Right renal pelvis (tissue), 4 donors: ENCODE measurements at regions not wholly inside any gene's neighbourhood (a gene's known extent, or its start where the extent isn't known, plus 50 kb on each side); places are given as distances from the start of the nearest gene placed in this dataset.
A peak's percentile ranks its signal among the peaks of the same experiment; 100 is the strongest.
"Not testable (repeated sequence)": the region's sequence is repeated elsewhere in the genome, so short reads cannot be mapped to it uniquely, and the experiment has no call there.

Source experiments
- DNase-seq, 4 donors: peaks; one replicate each; pipeline ENCODE4 v3.0.0-alpha.2; 2013; ENCODE audit warnings: low read depth in 4 of 4, low spot score in 3 of 4, missing footprints in 1 of 4

DNA sequence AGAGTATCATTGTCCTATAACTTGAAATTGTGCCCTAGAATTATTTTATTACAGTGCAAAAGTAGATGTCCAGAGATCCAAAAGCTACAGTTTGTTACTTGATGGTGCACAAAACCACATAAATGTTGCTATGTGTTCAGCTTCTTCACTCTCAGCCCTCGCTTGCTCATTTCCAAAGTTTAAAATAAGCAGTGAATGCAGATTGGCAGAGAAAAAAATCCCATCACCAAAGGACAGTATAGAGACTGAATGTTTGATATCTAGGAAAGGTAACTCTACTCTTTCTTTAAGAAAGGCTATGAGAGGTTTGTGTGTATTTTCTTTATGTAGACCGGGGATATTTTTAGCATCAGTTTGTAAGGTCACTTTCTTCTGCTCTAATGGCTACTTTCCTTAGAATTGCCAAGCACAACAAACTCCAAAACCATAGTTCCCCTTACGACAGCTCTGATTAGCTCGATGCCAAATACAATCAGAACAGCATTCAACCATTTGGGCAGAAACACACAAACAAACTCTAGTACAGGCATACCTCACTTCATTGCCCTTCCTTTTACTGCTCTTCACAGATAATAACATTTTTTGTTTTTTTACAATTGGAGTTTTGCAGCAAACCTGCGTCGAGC is 164.1 kb upstream of the CCDC54 start:
- DNase-seq, result no peak

DNA sequence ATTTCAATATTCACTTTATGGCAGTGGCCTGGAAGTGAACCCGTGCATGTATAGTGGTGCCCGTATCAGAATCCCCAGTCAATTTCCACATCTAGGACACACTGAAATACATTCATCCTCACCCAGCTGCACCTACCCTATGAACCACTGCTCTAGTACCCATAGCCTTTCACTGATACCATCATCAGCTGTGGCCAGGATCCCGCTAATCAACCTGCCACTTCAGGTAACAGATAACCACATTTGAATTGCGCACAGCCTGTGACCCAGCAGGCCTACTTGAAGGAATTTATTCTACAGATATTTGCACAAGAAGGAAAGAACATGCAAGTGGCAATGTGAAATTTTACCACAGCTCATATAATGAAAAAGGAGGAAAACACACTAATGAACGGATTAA is 161.0 kb upstream of the CCDC54 start:
- DNase-seq, result no peak

DNA sequence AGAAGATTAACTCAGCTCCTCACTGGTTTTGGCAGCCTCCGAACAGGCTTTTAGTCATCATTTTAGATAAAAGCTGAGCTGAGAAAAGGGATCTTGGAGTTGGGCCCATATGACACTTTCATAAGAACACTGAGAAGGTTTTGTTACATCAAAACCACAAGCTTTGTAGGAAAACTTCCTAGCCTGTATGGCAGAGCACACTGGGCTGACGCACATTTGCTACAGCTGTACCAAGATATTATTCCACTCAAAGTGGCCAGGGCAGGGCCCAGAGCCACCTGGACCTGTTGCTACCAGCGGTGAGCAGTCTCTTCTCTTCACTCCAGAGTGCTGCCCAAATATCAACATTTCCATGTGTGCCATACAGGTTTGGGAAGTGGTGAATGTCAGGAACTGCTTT is 160.5 kb upstream of the CCDC54 start:
- no peak for DNase-seq

DNA sequence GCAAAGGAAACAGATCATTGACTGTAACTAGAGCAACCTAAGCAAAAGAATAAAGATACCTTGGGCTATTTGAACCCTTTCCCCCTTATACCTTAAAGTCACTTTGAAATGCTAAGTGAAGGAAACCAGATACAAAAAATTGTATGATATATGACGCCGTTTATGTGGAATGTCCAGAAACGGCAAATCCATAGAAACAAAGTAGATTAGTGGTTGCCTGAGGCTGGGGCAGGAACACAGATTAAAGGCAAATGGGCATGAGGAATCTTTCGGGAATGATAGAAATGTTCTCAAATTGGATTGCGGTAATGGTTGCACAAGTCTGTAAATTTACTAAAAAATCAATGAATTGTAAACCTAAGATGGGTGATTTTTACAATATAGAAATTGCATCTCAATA is 160.1 kb upstream of the CCDC54 start:
- DNase-seq, result no peak

GRCh38 chr3:107218864-107219269 is 158.4 kb upstream of the CCDC54 start:
- DNase-seq, result no peak

DNA sequence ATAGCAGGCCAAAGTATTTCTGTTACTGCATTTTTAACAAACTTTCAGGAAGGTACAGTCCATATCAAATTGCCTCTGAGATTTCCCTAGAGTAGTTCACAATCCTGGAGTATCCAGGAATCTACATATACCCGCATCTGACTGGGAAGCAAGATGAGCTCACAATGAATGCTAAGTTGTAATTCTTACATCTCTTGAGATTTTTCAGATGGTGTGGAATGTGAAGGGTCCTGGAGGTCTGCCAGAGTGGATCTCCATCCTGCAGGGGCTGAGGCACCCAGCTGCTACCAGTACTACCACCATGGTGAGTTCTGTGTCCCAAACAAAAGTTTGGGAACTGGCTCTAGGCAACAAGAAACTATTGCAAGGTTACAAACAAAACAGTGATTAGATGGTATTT is 156.7 kb upstream of the CCDC54 start:
- no peak for DNase-seq

- DNase-seq, result no peak
These were observed 155.4 kb upstream of the CCDC54 start for GRCh38 chr3:107221856-107222255.

GRCh38 chr3:107222907-107223306 is 154.3 kb upstream of the CCDC54 start:
- no peak for DNase-seq

DNA sequence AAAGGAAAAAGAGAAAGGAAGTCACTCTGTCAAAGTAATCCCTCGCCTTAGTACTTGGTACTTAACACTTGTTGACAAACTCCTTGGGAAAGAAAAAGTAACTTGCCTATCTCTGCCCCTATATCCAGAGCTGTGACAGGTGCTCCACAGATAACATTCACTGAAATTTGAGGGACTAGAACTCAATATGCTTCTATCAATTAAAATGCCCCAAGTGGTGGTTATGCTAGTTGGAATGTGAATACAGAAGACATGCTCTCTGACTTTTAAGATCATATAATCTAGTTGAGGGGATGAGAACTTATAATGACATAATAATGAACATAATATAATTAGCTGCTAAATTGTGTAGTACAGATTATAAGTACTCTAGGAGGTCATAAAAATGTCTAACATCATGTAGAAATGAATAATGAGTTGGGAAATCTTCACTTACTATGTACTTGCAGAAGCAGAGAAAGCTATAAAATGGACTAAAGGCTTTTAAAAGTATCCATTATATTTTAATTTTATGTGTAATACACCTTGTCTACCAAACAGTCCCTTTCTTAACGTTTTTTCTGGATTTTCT is 153.1 kb upstream of the CCDC54 start:
- DNase-seq, result no peak

DNA sequence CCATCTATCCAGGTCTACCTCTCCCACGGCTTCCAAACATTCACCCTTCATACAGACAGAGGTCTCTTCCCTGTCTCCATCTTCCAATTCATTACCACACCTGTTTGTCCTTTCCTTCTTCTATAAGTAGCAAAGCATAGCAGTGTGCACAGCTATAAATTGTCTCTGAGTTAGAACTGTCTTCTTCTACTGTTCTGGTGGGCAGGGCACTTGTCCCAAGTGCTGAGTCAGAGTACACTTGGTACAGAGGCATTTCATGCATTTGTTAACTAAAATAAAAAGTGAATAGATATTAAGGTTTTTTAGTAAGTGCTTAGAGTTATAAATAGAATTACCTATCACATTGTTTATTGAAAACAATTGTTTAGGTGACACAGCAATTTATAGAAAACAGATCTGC is 150.1 kb upstream of the CCDC54 start:
- no peak for DNase-seq

- DNase-seq, result not testable (repeated sequence)
These were observed 143.4 kb upstream of the CCDC54 start for GRCh38 chr3:107233877-107234276.

DNA sequence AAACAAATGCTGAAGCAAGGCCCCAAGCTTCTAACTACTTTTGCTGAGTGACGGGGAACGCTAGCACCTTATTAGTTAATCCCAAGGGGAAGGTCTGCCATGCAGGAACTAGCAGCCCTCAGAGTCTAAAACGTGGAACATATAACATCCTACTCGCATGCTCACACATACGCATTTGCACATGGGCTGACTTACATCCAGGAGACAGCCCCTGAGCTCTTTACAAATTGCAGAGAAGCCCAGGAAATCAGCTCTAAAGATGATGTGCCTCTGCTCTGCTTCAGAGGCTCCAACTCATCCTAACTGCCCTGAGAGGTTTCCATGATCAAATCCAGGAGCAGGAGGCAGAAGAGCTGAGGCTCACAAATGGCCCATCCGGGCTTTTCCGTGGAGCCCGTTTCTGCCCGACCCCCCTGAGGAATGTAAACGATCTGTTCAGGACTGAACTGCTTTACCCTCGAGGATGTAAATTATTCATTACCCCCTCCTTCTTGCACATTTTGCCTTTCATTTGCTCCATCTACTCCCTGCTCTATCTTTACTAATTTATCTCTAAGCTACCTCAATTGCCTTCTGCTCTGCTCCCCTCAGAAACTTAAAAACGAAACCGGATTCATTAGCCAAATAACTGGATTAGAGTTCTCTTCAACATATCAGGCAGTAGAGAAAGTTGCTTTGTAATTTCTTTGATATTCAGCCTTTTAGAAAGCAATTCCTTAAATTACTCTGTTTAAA is 141.9 kb upstream of the CCDC54 start:
- DNase-seq, result peak in 1 of 4 donors; percentile 1

DNA sequence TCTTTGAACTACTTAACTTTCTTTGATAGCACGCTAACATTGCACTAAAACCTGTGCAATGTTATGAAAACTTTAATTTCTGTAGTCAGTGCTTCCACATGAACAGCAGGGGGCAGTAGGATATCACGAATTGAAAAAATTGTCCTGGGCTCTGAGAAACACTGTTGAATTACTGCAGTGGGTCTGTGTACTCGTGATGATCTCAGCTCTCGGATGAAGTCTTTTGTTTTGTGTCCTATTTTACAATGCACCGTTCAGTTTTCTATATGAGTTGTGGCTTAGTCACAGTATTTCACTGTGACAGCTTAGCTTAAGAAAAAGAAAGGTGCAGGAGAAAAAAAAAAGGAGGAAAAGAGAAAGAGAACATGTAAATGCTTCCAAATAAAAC is 141.3 kb upstream of the CCDC54 start:
- DNase-seq, result peak; percentile 76 to 83 (median 78)

GRCh38 chr3:107236655-107237337 is 140.4 kb upstream of the CCDC54 start:
- DNase-seq, result no peak

- no peak for DNase-seq
These were observed 138.5 kb upstream of the CCDC54 start for GRCh38 chr3:107238787-107239186.

- no peak for DNase-seq
These were observed 137.5 kb upstream of the CCDC54 start for GRCh38 chr3:107239703-107240102.

DNA sequence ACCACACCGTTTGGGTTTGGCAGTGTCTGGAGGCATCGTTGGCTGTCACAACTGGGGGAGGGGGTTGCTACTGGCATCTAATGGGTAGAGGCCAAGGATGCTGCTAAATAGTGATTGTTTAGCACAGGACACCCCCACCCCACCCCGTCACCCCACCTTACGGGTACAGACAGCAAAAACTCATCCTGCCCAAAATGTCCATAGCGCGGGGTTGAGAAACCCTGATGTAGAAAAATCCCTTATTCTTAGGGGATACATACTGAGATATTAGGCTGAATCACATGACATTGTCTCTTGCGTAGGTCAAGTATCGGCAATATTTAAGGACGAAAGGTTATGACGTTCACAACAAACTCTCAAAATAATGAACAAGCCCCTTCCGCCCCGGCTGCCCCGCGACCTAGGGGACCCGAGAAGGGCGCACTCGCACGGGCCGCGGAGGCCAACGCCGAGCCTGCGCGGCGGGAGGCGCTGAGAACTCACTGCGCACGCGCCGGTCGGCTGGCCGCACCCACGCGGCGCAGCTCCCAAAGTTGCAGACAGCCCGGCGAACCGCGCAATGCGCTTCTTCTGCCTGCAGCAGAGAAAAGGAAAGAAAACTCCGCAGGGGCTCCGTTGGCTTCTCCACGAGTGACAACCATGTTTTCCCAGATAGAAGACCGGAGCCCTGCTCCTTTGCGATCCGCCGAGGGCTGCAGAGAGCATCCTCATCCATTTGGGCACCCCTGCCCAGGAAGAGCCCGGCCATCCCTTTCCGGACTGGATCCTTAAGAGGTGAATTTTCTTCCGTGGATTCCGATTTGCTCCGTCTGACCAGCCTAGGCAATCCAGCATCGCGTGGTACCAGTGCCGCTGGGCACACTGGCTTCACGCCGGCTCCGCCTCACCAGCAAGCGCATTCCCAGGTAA is 136.8 kb upstream of the CCDC54 start:
- DNase-seq, result peak; percentile 54 to 69 (median 63)

GRCh38 chr3:107241217-107241616 is 136.0 kb upstream of the CCDC54 start:
- no peak for DNase-seq

- DNase-seq, result no peak
These were observed 134.7 kb upstream of the CCDC54 start for GRCh38 chr3:107242579-107242978.

GRCh38 chr3:107247116-107247515 is 130.1 kb upstream of the CCDC54 start:
- no peak for DNase-seq

DNA sequence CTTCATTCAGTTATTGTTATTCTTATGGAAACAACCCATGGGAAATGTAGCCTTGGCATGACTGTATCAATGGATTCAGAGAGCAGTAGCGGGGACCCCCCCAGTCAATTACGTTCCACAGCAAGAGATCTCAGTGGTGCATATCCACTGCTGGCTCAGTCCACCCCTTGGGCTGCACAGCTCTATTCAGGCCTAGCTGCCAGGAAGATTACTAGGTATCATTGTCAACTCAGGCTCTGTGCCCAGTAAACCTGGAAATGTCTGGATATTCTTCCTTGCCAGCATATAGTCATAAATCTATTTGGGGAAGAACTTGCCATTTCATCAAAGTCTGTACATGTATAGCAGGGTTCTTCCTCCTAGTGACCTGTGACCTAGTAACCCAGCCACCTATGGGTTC is 128.1 kb upstream of the CCDC54 start:
- DNase-seq, result no peak
